ENCODE measurements at regions not wholly inside any gene's neighbourhood (a gene's known extent, or its start where the extent isn't known, plus 50 kb on each side); places are given as distances from the start of the nearest gene placed in this dataset.
A peak's percentile ranks its signal among the peaks of the same experiment; 100 is the strongest.

DNA sequence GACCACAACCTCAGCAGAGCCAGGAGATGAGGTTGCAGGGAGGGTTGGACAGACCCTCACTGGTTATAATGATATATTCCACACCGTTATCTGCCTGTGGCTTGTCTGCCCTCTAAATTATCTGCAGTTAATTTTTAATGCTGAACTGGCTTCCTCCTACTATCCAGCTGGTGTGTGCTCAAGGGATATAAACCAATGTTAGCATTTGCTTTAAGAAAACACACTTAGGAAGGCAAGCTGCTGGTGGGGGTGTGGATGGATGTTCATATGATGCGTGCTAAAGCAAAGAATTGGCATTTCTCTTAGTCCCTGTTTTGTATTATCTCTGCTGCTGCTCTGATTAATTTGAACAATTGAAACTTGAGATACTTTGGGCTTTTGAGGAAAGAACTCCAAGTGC, 132.2 kb upstream of the NPVF start:
- DNase-seq: peak in 2 of 3 donors; percentile 36 to 77

DNA sequence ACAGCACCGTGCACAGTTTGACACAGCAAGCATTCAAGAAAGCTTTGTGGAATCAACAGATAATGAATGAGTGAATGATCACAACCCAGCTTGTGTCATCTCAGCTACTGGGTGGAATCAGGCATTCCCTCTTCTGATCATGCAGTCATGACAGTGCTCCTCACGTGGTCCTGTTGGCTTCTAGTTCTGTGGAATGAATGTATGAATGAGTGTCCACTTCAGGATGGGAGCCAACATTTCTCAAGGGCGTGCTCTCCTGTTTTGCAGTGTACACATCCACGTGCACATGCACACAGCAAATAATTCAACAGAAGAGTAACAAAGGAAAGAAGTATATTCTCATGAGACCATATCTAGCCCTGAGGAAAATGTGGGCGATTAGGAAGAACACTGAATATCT, 133.1 kb upstream of the NPVF start:
- no peak for DNase-seq

DNA sequence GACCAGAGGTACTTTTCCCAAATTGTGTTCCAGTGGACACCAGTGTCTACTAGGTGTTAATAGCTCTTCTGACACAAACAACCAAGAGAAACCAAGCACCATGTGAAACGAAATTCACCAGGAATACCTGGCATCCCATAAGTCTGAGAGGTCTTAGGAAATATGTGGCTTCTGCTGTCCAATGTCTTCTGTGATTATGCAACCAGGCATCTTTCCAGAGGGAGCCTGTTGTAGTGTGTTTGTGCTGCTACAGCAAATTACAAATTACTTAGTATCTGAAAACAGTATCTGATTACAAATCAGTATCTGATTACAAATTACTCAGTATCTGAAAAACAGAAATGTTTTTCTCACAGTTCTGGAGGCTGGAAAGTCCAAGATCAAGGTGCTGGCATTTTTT, 133.6 kb upstream of the NPVF start:
- DNase-seq: no peak

- no peak for DNase-seq
Observed at GRCh38 chr7:25368599-25369201, 140.4 kb upstream of the NPVF start.

DNA sequence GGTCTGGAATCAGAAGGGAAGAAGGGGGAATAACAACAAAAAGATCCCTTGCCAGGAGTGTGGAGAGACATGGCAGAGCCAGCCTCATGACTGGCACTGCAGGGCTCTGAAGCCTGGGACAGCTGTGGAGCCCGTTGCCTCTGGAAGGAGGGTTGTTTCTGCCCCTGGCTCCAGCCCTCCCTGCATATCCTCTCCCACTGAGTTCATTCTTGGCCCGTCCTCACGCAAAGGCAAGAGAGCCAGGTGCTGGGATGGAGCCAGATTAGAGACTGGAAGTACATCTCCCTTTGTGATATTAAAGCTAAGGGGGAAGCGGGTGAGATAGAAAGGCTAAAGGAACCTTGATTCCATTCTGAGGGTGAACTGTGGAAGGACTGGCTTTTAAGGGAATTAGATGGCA, 141.5 kb upstream of the NPVF start:
- DNase-seq: peak in 2 of 3 donors; percentile 82 to 86

DNA sequence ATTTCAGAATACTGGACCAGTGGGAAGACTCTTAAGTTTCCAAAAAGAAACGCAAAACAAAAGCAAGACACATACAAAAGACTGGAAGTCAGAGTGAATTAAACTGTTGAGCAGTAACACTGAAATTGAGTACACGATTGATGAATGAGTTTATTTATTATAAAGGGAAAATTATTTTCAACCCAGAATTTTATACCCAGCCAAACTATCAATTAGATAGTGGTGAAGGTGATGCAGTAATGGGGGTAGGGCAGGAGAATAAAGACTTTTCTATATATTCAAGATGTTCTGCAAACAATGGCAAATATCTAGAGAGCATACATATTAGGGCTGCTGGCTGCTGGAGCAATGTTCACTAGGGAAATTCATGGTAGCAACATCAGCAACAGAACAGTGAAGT, 143.7 kb upstream of the NPVF start:
- no peak for DNase-seq

DNA sequence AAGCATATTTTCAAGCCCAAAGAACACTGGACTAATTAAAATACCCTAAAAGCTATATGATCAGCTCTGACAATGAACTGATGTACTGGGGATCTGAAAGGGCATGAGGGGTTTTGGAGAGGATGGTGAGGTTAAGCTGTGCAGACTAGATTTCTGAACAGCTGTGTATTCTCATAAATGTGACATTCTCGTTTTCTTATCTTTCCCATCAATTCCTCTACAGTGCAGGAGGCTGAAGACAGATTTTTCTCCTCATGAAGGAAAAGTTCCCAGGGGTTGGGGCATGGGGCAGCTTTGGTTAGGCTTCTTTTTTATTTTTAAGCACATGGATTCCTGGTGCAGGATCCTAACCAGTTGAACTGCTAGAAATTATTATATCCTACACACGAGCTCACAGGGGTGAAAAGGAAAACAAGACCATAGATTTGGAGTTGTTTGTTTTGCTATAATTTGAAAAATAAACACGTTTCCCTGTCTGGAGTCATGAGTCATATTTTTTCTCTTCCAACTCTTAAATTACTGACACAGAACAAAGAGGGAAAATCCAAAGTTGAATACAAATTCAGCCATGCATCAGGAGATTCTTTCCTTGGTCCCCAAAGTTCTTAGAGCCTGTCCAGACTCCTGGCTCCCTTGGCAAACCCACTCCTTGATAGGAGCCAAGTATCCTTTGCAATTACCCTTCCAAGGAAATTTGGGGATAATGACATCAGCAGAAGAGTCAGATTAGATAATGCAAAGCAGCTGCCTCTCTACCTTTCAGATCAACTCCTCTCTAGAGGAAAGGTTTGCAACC, 147.7 kb upstream of the NPVF start:
- DNase-seq: peak in 1 of 3 donors; percentile 82

DNA sequence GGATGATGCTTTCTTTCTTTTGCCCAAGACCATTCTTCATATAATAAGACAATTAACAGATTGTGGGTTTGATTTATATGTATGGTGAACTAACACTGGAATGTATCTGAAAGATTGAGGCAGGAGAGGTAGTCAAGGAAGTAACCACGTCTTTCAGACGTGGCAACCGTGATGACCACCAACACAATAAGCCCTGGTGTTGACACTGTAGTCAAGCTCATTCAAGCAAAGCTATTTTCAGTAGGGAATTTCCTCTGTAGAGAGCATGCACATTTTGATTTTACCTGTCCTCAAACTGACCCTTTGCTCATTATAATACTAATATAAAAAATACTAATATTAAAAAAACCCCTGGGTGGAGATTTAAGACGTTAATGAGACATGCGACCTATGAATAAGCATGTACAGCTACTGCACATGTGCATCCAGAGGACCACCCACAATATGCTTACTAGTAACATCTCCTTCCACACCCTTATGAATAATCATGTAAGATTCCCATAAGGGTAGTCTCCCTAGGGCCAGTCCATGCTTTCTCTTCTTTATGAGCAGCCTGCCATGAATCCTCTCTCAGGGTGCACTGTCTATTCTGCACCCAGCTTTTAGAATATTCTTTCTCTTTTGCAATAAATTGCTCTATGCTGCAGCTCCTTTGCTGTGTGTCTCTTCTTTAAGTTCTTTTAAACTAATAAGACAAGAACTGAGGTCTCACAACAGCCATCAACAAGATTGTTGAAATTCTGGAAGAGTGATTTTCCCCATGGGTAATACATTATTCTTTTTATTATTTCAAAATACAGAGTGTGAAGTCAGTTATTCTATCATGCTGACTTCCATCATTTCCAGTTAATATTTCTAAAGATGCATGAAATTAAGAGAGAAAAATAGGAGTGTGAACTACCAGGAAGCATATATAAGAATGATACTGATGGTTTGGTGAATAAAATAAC, 151.3 kb upstream of the NPVF start:
- no peak for DNase-seq

DNA sequence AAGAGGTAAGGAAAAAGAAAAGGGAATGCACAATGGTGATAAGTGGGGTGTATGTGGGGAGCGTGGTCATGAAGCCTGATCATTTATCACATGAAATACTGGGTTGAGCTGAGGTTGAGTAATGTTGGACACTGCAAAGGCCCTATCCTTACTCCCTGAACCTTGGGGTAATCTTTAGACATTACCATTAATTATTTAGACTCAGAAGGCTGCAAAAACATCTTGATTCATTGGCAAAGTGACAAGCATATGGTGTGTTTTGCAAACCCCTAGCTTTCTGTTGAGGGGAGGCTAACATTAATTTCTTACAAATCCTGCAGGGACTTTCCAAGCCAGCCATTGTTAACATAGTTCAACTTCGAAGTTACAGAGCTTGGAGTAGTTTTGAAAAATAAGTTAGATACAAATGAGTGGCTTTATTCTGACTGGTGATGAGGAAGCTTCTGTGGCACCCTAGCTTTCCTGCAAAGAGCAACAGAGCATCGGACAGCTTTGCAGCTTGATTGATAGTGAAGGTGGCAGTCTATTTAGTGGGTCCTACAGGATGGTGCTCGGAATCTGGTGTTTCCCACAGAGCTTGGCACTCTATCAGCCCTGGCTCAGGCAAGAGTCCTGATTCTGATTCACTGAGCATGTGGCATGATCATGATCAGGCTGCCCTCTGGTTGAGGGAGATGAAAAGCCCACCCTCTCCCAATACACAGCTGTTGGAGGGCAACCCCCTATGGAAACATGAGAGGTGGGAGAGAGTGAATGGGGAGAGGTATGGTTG, 153.7 kb upstream of the NPVF start:
- peak in 1 of 3 donors; percentile 65 for DNase-seq

GRCh38 chr7:25382869-25383268, 154.6 kb upstream of the NPVF start:
- DNase-seq: no peak

GRCh38 chr7:25383402-25383801, 155.1 kb upstream of the NPVF start:
- no peak for DNase-seq

- peak in 1 of 3 donors; percentile 67 for DNase-seq
Observed at GRCh38 chr7:25384788-25385505, 156.7 kb upstream of the NPVF start.

GRCh38 chr7:25385506-25386136, 157.3 kb upstream of the NPVF start:
- peak in 1 of 3 donors; percentile 75 for DNase-seq

GRCh38 chr7:25386311-25386744, 158.0 kb upstream of the NPVF start:
- peak in 2 of 3 donors; percentile 79 to 87 for DNase-seq

GRCh38 chr7:25388681-25389080, 160.4 kb upstream of the NPVF start:
- DNase-seq: no peak

DNA sequence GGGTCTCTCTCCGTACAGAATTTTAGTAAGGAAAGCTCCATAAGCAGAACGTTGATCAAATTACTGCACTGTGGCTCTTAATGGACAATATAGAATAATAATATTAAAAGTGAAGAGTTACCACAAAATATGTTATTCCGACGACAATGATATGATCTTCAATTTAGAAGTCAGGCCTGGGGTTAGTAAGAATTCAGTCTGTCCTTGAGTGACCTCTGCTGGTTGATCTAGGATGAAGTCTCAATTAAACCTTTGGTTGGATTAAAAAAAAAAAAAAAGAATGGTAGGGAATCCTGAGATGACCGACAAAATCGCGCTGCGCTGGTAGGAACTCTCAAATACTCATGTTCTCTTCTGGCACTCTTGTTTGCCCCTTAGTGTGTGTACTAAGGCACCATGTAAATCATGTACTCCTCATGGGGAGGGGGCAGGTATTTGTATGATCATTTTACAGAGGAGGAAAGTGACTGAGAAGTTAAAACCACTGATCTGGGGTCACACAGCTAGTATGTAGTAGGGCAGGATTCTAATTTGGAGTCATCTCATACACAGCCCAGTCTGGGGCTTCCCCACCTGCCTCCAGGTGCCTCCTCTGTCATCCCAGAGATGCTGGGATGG, 161.3 kb upstream of the NPVF start:
- DNase-seq: peak; percentile 59 to 86 (median 72)

DNA sequence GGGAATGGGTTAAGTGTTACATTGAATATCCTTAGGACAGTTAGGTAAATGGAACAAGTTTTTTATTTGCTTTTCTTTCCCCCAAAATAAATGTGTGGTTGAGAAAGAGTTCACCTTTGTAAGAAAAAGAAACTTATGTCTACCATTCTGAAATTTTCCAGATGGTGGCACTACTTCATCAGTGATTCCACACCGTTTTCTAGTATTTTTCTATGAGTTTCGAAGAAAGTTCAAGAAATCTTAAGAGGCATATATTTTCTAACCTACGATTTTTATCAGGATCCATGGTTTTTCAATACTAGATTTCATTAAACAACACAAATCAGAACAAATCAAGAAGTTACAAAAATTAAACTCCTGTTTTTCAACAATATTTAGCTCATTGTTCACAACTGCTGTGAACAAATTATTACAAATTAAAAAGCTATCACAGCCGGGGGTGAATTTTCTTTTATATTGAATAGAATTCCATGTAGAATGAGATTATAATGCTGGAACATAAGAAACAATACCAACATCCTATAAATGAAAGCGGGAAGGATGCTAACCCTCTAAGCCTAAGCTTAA, 163.1 kb upstream of the NPVF start:
- peak in 2 of 3 donors; percentile 55 to 76 for DNase-seq

DNA sequence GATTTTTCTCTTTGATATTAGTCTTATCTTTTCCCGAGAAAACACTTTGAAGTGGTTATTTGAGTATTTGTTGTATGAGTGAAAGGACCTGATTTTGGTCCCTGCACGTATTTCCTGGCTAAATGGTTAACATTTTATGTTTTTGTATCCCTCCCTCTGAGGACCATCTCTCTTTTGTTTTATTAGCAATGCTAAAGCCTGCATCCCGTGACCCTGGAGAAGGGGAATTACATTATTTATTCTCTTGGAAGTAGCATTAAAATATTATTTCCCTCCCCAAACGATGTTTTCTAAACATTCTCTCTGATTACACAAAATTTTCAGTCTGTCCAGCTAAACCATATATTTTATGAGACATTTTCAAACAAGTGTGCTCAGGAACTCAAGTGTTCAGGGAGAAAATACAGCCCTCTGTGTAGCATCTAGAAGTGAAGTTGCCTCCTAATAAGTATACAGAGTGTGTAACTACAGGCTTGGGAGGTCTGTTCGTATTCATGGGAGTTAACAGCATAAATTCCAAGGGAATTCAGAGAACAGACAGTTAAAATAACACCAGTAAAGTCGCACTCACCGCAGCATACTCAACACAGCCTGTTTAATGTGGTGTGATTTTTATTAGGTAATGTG, 163.8 kb upstream of the NPVF start:
- no peak for DNase-seq

Data from muscle of back (tissue), 3 donors.